Fibroblast of skin of abdomen (primary cell): ENCODE measurements at regions not wholly inside any gene's neighbourhood (a gene's known extent, or its start where the extent isn't known, plus 50 kb on each side); places are given as distances from the start of the nearest gene placed in this dataset.
"Not testable (repeated sequence)": the region's sequence is repeated elsewhere in the genome, so short reads cannot be mapped to it uniquely, and the experiment has no call there.

ENCODE experiments used
- DNase-seq: peaks from one replicate; pipeline ENCODE4 v3.0.0-alpha.2; 2013

DNA sequence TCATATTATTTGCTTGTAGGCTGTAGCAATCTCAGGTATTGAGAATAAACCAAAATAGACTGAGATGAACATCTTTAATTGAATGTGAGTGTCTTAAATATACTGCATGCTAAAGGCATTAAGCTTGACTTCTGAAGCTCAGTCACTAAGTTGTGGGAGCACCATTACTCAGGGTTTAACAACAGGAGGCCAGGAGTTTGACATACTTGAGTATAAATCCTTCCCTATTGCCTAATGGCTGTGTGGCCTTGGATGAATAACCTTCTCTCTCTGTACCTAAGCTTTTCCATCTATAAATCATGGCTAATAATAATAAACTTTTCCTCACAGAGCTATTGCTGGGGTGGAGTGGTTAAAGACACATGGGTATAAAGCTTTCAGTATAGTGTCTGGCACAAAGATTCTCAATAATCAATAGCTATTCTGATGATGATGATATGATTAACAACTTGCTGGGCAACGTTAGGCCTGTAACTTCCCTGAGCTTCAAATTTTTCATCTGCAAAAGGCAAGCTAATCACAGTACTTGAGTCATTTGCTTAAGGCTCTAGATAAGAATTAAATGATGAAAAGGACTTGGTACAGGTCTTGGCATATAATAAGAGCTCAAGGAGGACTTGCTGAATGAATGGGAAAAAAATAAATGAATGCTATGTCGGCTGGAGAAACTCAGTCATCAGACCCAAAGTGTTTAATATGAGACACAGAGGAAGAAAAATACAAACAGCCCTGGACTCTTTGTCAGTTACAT, 174.0 kb upstream of the IL12B start:
- DNase-seq, result peak; percentile 73

DNA sequence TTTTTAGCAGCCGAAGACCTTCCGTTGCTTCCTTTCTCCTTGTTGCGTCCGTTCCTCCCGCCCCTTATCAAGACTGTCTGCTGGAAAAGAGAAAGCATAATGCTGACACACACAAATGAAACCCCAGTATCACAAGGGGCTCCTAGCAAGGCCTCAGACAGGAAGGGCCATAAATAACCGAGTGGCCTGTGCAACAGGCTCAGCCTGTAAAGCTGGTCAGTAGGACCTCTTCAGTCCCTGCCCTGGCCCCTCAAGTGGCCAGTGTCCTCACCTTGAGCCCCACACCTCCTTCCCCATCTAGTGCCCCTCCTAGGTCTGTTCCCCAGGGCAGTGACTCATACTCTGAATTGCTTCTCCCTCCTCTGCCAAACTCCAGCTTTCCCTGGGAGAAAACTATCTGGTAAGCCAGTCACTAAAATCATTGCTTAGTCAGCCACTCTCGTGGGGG, 174.6 kb upstream of the IL12B start:
- DNase-seq, result peak; percentile 78

DNA sequence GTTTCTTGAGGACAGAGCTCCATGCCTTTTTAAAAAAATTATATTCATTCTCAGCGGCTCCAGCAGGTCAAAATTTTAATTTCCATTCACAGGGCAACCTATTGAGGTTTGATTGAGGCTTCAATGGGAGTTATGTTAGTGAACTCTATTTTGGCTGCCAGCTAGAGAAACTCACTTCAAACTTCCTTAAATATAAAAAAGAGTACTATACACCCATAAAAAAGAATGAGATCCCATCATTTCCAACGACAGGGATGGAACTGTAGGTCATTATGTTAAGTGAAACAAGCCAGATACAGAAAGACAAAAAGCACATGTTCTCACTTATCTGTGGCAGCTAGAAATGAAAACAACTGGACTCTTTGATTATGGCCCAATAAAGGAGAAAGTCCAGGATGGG, 176.8 kb upstream of the IL12B start:
- no peak for DNase-seq

DNA sequence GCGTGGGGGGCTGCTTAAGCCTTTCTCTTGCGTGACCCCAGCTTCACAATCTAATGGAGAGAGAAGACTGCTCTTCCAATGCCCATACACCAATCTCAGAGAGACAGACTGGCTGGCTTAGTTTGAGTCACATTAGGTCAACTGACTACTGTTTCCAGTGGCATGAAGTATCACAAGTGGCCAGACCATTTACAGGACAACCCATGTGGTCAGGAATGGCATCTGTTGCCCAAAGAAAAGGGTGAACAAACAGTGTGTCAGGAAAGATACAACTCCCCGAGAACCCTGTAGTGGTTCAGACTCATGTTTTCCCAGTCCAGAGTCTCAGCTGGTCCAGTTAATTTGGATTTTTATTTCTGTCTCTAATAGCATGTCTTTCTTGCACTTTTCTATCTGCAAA, 177.4 kb upstream of the IL12B start:
- no peak for DNase-seq

DNA sequence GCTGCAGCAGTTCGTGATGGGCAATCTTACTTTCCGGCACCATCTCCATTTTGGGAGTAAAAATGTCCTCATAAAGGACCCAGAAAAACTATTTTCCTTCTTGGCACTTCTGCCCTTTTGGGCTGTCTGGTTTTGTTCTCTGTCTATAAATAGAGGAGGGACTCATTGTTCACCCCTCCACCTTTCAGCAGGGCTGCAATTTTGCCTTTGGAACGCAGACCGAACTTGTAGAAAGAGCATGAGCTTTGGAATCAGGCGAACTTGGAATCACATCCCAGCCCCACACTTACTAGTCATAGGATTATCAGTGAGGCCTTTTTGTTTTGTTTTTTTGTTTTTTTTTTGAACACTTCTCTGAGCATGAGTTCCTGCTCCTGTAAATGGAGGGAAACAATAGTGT, 178.1 kb upstream of the IL12B start:
- DNase-seq, result no peak

DNA sequence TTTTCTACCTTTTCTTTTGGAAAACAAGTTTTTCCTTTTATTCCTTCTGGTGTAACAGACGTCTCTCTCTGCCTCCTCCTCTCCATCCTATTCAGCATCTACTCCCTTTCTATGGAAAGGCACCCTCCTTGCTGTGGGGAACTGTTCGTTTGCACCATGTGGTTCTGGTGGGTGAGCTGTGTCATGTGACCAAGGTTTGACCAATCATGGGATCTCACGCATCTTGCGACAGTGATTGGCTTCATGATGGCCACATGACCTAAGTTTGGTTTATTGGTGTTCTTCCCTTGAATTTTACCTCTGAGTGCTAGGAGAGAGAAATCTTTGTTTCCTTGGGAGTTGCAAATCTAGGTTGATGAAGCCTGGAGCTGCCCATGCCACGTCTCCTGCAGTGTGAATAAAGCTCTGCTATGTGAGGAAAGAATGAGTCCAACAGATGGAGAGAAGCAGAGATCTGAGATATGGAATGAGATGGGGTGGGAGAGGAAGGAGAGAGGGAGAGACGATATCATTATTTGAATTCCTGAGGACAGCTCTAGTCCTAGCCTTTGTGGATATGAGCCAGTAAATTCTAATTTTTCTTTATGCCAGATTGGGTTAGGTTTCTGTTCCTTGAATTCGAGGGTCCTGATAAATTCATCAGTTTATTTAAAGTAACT, 178.8 kb upstream of the IL12B start:
- DNase-seq, result peak; percentile 29

DNA sequence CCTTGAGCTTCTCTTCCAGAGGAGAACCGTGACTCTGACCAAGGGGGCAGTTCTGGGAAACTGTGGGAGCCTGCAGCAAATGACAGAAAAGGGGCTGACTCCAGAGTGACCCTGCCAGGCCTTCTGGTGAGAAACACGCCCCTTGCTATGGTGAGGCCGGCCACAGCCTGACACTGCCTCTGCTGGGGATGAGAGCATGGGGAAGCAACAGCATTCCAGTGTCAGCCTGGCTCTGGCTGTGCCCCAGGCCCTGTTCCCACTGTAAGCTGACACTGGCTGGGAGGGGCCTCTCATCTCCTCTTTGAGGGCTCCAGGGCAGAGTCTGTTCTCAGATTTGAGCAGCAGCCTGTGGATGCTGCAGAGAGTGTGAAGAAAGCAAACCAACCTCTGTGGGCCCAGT, 180.0 kb upstream of the IL12B start:
- DNase-seq, result peak; percentile 86

DNA sequence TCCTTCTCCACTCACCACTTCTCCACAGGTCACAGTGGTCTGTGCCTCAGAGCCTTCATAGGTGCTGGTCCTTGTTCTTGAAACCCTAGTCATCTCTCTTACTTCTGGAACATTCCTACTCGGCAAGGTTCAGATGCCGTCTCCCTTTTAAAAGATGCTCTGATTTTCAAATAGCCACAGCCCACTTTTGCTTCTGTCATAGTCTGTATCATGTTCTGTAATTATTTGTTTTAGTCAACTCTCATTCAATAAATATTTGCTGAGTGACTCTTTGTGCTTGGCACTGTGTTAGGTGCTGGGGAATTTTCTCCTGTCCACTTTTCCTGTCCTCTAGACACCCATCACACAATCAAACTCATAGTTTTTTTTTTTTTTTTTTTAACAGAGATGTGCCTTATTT, 181.3 kb upstream of the IL12B start:
- DNase-seq, result no peak

DNA sequence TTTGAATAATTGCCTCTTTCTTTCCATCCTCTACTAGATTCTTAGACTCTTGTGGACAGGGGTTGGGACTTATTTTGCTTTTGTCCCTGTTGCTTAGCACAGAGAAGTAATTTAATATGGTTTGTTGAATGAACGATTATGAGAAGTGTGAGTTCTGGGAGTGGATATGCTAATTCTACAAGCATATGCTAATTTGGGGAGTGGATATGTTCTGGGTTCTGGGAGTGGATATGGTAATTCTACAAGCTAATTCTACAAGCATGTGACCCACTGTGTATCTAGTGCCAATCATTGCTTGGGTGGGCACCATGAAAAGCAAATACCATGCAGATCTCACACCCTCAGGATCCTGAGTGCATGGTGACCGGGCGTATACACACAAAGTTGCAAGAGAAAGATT, 181.8 kb upstream of the IL12B start:
- DNase-seq, result no peak

DNA sequence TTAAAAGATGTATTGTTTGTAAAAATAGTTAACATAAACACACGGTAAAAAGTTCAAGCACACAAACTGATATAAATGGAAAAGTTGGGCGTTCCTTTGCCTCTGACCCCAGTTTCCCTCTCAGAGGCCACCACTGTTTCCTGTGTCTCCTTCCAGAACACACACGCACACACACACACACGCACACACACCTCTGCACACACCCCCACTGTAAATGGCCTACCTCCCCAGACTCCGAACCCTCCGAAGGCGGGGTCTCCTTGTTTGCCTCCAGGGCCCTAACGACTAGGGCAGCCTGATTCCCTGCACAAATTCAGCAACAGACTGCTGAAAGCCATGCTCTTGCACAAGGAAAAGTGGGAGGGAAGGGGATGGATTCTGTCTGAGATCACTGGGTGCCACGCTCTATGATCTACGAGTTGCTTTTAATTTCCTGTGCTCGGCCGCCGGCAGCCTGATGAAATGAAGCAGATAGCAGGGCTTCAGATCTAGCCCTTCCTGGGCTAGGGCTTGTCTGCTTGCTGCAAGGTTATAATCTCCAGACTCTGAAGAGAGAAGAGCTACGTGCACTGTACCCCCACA, 184.0 kb upstream of the IL12B start:
- peak; percentile 47 for DNase-seq

DNA sequence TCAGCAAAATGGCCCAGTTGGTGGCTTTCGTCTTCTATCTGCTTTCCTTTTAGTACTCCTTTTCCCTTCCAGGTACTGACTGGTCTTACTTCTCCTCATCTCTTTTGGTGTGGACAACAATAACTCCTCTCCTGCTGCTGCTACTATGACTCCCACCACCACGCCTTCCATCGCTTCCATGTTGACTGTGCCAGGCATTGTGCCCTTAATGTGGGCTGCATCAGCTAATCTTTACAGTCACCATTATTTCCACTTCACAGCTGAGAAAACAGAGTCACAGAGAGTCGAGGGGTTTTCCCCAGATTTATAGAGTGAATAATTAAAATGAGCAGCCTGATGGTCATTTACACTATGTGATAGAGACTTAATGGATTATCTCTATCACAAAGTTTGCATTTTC, 184.9 kb upstream of the IL12B start:
- DNase-seq, result no peak

DNA sequence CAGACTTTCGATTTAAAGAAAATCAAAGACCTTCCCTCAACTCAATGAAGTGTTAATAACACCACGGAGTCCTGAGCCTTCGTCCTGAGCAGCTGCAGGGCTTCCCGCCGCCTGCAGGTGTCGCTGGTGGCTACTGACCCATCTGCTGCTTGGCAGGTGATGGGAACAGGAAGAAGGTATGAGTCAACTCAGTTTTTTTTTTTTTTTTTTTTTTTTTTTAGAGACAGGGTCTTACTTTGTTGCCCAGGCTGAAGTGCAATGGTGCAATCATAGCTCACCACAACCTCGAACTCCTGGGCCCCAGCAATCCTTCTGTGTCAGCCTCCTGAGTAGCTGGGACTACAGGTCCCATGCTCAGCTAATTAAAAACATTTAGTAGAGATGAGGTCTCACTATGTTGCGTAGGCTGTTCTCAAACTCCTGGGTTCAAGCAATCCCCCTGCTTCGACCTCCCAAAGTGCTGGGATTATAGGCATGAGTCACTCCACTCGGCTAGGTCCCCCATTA, 185.7 kb upstream of the IL12B start:
- DNase-seq, result peak; percentile 33

DNA sequence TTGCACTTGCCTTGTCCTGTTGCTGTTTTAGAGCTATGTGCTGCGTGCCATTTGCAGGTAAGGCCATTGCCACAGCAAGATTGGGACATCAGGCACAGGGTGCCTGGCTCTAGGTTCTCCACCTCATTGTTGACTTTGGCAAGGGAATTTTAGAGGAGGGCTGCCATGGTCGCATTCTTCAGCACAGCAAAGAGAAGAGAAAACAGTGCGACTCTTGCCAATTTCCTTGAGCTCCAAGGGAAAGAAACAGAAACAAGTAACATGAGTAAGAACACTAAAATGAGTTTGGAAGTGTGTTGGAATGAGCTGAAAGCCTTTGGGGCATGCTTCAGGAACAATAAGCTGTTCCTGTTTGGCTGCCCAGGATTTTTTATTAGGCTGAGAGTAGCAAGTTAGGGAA, 188.1 kb upstream of the IL12B start:
- peak; percentile 16 for DNase-seq

DNA sequence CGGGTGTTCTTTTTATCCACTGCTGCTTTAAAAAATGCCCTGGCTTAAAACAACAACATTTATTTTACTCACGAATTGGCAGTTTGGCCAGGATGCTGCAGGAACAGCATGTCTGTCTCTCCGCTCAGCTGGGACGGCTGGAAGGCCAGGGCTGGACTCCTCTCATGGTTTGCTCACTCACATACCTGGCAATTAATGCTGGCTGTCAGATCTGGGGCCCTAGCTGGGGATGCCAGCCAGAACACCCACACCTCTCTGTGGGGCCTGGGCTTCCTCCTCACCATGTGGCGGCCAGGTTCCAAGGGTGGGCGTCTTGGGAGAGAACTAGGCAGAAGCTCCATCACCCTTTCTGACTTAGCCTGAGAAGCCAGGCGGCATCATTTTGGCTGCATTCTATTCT, 189.1 kb upstream of the IL12B start:
- DNase-seq, result no peak

DNA sequence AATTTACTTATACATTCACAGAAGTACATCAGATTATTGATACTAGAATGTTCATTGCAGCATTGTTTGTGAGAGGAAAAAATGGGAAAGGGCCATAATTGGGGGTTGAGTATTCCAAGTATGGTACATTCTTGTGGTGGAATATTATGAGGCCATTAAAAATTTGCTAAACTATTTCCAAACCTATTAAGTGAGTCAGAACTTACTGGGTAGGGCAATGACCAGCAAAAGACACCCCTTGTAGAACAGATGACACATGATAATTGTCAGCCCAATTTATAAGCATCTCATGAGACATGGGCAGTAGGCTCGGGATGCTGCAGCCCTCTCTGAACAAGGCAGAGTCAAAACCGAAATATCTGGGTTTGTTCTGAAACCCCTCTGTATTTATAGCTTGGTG, 192.6 kb upstream of the IL12B start:
- no peak for DNase-seq

DNA sequence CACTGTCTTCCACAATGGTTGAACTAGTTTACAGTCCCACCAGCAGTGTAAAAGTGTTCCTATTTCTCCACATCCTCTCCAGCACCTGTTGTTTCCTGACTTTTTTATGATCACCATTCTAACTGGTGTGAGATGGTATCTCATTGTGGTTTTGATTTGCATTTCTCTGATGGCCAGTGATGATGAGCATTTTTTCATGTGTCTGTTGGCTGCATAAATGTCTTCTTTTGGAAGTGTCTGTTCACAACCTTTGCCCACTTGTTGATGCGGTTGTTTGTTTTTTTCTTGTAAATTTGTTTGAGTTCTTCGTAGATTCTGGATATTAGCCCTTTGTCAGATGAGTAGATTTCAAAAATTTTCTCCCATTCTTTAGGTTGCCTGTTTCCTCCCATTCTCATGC, 194.0 kb upstream of the IL12B start:
- not testable (repeated sequence) for DNase-seq

DNA sequence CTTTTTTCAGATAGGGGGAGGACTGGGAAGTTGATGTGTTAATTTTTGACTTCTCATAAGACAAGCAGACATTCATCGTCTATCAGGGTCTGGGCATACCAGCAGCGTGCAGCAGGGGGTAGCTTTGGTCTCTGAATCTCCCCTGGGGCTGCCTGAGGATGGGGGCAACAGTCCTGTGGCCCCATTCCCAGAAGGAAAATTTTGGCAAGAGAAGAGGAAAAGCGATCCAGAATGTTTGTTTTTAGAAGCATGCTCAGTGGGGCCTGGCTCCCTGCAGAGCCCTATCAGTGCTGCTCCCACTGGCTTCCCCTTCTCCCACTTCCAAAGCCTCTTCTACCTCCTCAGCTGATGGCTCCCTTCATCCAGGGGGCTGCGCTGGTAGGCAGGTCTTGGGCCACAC, 194.8 kb upstream of the IL12B start:
- no peak for DNase-seq

DNA sequence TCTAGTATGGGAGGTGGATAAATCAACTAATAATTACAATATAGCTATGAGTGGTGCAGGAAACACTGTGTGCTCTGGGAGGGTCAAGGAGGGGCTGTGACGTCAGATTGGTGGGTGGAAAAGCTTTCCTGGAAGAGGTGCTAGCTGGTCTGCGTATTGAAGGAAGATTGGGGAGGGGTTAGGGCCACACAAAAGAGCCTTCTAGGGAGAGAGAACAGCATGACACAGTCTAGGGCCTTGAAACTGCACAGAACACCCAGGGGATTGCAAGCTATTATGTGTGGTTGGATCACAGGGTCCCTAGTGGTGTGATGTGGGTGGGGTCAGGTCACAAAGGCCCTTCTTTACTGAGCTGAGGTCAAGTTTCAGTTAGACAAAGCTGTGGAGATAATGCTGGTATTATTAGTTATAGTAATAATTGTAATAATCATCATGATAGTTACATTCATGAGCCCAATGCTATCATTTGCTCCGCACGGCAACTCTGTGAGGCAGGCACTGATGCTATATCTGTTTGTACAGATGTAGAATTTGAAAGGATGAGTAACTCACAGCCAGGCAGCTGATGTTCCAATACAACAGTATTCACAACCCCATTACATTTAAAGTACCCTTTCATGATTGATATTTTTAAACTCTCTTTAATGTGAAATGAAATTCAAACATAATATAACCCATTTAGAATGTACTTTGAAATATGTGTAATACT, 197.4 kb upstream of the IL12B start:
- DNase-seq, result no peak

DNA sequence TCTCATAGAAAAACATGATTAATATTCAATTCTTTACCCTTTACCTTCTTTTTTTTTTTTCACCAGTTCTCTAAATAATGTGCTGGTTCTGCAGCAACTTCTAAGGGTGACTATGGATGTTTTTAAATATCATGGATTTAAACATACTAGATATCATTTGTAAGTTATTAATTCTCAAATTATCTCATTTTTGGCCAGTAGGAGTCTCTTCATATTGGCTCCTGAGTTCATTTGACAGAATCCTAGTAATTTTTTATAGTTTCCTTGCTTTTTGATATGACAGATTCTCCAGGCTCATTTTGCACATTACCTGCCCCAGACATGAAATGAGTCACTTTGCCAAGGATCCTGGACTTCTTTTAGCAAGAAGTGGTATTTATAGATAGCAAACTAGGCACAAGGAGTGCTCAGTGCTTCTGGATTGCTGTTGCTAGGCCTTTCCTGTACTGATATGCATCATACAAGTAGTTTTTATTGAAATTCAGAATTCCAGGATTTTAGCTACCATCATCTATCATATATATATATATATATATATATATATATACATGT, 201.3 kb upstream of the IL12B start:
- DNase-seq, result no peak

DNA sequence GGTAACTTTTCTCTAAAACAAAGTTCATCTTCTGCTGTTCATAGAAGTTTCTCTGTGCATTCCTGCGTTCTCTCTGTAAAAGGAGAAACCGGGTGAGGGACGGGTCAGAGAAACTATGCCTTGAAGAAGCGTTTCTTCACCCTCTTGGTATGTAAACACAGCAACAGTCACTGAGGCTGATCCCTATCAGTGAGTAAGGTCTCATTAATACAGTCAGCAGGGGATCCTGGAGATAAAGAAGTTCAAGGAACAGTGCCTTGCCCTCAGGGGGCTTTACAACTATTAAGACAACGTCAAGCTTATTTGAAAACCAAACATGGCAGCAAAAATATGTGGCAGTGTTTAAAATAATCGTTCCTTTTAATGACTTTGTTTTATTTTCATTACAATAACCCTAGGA, 202.9 kb upstream of the IL12B start:
- DNase-seq, result peak; percentile 33

DNA sequence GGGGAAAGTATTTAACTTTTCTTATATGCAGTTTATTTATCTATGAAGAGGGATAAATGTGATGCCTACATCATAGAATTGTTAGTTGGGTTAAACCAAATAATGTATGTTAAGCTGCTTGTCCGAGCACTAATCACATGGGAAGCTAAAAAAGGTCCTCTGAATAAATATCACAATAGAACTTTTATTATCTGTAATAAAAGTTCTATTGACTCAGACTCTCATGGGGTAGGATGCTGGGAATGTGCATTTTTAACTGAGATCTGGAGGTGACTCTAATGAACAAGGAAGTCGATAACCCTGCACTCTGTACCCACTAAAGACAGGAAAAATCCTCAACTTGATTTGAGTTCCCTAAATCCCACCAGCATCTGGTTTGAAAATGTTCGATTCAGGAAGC, 205.9 kb upstream of the IL12B start:
- no peak for DNase-seq

DNA sequence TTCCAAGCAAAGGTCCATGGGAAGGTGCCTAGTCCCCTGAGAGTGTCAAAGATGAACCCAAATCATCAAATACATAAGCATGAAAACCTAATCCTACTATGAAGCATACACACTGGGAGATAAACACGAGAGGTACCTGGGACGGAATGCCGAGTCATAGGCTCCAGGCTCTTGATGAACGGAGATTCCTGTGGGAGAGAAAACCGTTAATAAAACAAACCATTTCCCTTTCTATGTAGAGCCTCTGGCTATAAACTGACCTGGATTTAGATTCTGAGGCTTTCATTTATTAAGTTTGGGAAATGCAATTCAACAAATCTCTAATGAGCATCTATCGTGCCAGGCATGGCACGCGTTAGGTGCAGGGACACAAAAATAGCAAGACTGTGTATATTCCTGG, 206.4 kb upstream of the IL12B start:
- DNase-seq, result no peak

DNA sequence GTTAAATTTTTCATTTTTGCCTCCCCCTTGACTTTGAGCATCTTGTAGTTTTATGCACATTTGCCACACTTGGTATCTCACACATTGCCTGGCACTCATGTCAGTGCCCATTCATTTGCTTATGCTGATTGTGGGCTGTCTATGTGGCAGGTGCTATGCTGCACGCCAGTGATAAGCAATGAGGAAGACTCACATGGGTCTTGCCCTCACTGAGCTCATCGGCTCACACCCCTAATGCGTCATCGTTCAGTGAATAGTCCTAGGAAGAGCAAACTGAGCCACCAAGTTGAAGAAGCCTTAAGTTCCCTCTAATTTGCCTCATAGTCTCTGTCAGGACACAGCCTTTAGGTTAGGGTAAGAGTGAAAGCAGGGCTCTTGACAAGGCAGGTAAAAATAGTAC, 209.4 kb upstream of the IL12B start:
- DNase-seq, result no peak
